ENCODE measurements at regions not wholly inside any gene's neighbourhood (a gene's known extent, or its start where the extent isn't known, plus 50 kb on each side); places are given as distances from the start of the nearest gene placed in this dataset.
"Not testable (repeated sequence)": the region's sequence is repeated elsewhere in the genome, so short reads cannot be mapped to it uniquely, and the experiment has no call there.

DNA sequence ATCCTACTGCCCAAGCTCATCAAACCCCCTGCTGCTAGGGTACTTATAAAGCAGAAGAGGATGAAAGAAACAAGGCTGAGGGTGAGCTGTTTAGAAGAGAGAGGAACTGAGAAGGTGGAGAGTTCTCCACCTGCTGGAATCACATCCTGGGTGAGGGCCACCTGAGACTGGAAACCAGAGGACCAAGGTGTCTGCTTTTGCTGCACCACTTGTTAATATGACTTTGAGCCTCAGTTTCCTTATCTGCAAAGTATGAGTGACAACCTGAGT is 203.2 kb upstream of the SSTR1 start:
- H3K36me3 Mint-ChIP-seq, result no peaks in the 10 kb centered on the region
- no peak overlapping the region for H3K4me3 Mint-ChIP-seq
- H3K27ac Mint-ChIP-seq, result no peak overlapping the region
- DNase-seq (ENCODE audit: extremely low spot score, unreplicated experiment), result no peak
- H3K27me3 Mint-ChIP-seq, result peaks cover 7% of the 10 kb centered on the region
- no peaks in the 10 kb centered on the region for H3K9me3 Mint-ChIP-seq
- H3K4me1 Mint-ChIP-seq (ENCODE audit: unreplicated experiment), result no peaks in the 10 kb centered on the region
- TF ChIP-seq, protein P1, sequence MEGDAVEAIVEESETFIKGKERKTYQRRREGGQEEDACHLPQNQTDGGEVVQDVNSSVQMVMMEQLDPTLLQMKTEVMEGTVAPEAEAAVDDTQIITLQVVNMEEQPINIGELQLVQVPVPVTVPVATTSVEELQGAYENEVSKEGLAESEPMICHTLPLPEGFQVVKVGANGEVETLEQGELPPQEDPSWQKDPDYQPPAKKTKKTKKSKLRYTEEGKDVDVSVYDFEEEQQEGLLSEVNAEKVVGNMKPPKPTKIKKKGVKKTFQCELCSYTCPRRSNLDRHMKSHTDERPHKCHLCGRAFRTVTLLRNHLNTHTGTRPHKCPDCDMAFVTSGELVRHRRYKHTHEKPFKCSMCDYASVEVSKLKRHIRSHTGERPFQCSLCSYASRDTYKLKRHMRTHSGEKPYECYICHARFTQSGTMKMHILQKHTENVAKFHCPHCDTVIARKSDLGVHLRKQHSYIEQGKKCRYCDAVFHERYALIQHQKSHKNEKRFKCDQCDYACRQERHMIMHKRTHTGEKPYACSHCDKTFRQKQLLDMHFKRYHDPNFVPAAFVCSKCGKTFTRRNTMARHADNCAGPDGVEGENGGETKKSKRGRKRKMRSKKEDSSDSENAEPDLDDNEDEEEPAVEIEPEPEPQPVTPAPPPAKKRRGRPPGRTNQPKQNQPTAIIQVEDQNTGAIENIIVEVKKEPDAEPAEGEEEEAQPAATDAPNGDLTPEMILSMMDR (conservative IDR thresholded peaks at IDR 0.05), result no peak

DNA sequence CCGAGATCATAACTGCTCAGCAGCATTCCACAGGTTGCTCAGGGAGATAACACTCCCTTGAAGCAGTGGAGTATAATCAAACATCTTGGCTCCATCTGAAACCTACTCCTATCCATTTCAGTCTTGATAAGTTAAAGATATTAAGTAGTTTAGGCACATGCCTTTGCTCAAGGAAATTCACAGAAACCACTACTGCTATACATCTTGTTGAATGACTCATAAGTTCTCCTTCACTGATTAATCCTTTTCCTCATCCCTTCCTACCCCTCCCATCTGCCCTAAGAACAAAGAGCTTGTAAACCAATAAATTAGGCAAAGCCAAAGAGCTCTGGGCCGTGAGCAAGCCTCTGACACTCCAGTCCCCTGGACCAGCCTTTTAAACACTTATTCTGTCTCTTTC is 196.5 kb upstream of the SSTR1 start:
- not testable (repeated sequence) for H3K4me1 Mint-ChIP-seq (ENCODE audit: unreplicated experiment); DNase-seq (ENCODE audit: extremely low spot score, unreplicated experiment); H3K27me3 Mint-ChIP-seq; H3K36me3 Mint-ChIP-seq
- peaks cover 15% of the 10 kb centered on the region for H3K9me3 Mint-ChIP-seq
- H3K4me3 Mint-ChIP-seq, result peak overlapping the region; percentile 1
- H3K27ac Mint-ChIP-seq, result peak overlapping the region; percentile 70

DNA sequence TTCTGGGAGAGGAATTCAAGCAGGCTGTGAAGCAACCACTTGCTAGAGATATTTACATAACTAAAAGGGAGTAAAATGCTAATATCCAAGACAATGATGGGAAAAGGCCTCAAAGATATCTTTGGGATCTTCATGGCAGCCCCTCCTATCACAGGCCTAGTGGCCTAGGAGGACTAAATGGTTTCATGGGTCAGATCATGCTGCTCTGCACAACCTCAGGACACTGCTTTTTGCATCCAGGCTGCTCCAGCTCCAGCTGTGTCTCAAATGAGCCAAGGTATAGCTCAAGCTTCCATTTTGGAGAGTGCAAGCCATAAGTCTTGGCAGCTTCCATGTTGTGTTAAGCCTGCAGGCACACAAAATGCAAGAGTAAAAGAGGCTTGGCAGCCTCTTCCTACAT is 195.6 kb upstream of the SSTR1 start:
- H3K4me3 Mint-ChIP-seq, result no peak overlapping the region
- H3K27ac Mint-ChIP-seq, result no peak overlapping the region
- TF ChIP-seq, protein P1 (conservative IDR thresholded peaks at IDR 0.05), result no peak
- DNase-seq (ENCODE audit: extremely low spot score, unreplicated experiment), result no peak
- H3K4me1 Mint-ChIP-seq (ENCODE audit: unreplicated experiment), result no peaks in the 10 kb centered on the region
- no peaks in the 10 kb centered on the region for H3K27me3 Mint-ChIP-seq
- peaks cover 5% of the 10 kb centered on the region for H3K36me3 Mint-ChIP-seq
- peaks cover 15% of the 10 kb centered on the region for H3K9me3 Mint-ChIP-seq

DNA sequence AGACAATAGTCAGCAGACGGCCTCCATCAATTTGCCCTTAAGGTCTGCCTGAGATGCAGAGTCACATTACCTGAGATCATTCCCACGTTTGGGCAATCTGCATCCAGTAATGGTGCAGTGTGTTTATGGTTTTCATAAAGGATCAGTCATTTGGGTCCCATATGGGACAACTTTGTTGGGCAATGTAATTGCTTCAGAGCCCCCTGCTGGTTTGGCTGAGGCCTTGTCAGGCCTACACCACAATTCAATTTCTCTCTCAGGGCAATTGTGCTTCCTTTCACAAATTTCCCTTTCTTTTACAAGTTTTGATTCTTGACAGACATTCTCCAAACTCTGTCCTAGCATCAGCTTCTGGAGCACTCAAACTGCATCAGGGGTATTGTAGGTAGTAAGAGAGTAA is 191.2 kb upstream of the SSTR1 start:
- no peak for DNase-seq (ENCODE audit: extremely low spot score, unreplicated experiment)
- TF ChIP-seq, protein P1 (conservative IDR thresholded peaks at IDR 0.05), result peak; percentile 56
- Mint-ChIP-seq H3K4me1 (ENCODE audit: unreplicated experiment) (no peaks in the 10 kb centered on the region), H3K27ac (no peak overlapping the region), H3K4me3 (no peak overlapping the region), H3K9me3 (peaks cover 5% of the 10 kb centered on the region), H3K36me3 (peaks cover 4% of the 10 kb centered on the region), H3K27me3 (no peaks in the 10 kb centered on the region)

DNA sequence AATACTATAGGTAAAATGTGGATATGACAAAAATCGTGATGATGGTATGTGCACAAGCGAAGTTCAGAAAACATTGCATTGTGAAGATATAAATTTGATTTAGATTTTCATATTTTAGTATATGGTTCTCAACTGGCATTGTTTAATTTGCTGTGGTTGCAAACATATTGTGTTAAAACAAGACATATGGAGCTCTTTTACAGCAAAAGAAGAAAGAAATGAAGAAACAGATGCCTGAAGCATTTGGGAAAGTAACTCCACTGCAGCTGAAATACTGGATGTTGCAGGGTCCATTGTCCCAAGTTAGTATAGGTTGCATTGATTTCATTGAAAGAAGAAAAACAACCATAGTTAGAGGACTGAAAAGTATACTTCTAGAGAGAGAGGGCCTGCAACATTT is 185.8 kb upstream of the SSTR1 start:
- DNase-seq (ENCODE audit: extremely low spot score, unreplicated experiment), result no peak
- Mint-ChIP-seq H3K27me3 (no peaks in the 10 kb centered on the region), H3K4me3 (no peak overlapping the region), H3K4me1 (ENCODE audit: unreplicated experiment) (no peaks in the 10 kb centered on the region), H3K9me3 (peaks cover 17% of the 10 kb centered on the region), H3K36me3 (no peaks in the 10 kb centered on the region), H3K27ac (no peak overlapping the region)
- TF ChIP-seq, protein P1 (conservative IDR thresholded peaks at IDR 0.05), result no peak

DNA sequence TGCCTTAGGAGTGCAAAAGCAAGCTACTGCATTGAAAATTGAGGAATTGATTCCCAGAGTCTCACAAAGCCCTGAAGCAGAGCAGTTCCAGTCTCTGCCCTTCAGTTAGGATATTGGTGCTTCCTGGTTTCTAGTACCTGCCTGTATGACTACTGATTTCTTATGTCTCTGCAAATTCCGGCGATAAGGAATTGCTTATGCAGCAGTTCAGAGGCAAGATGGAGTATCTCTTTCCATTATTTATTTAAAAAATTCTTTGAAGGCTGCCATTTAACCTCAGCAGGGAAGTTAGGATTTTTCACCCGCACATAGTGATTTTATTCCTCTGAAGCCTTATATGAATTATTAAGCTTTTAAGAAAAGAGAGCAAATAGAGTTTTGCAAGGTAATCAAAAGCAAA is 184.9 kb upstream of the SSTR1 start:
- no peak for DNase-seq (ENCODE audit: extremely low spot score, unreplicated experiment)
- TF ChIP-seq, protein P1 (conservative IDR thresholded peaks at IDR 0.05), result no peak
- Mint-ChIP-seq H3K4me1 (ENCODE audit: unreplicated experiment) (no peaks in the 10 kb centered on the region), H3K36me3 (no peaks in the 10 kb centered on the region), H3K27me3 (no peaks in the 10 kb centered on the region), H3K4me3 (no peak overlapping the region), H3K9me3 (peaks cover 17% of the 10 kb centered on the region), H3K27ac (no peak overlapping the region)

All from type B pancreatic cell (in vitro differentiated cells).